HG03432 (cell line): ENCODE measurements at regions not wholly inside any gene's neighbourhood (a gene's known extent, or its start where the extent isn't known, plus 50 kb on each side); places are given as distances from the start of the nearest gene placed in this dataset.

ENCODE experiments used
- ATAC-seq: cut with Tn5 transposase; IDR thresholded peaks from one replicate; pipeline ENCODE4 v1.9.1; 2021; ENCODE audit warnings: mild to moderate bottlenecking, moderate library complexity; ENCODE audit not compliant: unreplicated experiment

- no peak for ATAC-seq
These were observed 60.2 kb upstream of the PIP5K1B start for GRCh38 chr9:68644831-68645230.

- ATAC-seq: no peak
These were observed 56.9 kb upstream of the PIP5K1B start for GRCh38 chr9:68648164-68648563.

- peak; percentile 26 for ATAC-seq
These were observed 56.1 kb upstream of the PIP5K1B start for GRCh38 chr9:68648971-68649370.

- no peak for ATAC-seq
These were observed 53.7 kb upstream of the PIP5K1B start for GRCh38 chr9:68651280-68651893.

- ATAC-seq: peak; percentile 86
These were observed 51.9 kb upstream of the PIP5K1B start for GRCh38 chr9:68653141-68653595.

GRCh38 chr9:68654075-68654474 is 51.0 kb upstream of the PIP5K1B start:
- ATAC-seq: no peak
